ENCODE measurements at regions not wholly inside any gene's neighbourhood (a gene's known extent, or its start where the extent isn't known, plus 50 kb on each side); places are given as distances from the start of the nearest gene placed in this dataset.
"Not testable (repeated sequence)": the region's sequence is repeated elsewhere in the genome, so short reads cannot be mapped to it uniquely, and the experiment has no call there.

- DNase-seq (ENCODE audit: low spot score): no peak
Measured at GRCh38 chr6:78505178-78505577, 362.2 kb upstream of the IRAK1BP1 start.

GRCh38 chr6:78511009-78511408 lies 356.3 kb upstream of the IRAK1BP1 start:
- no peak for DNase-seq (ENCODE audit: low spot score)

- no peak for DNase-seq (ENCODE audit: low spot score)
Measured at GRCh38 chr6:78513856-78514255, 353.5 kb upstream of the IRAK1BP1 start.

GRCh38 chr6:78515271-78515670 lies 352.1 kb upstream of the IRAK1BP1 start:
- no peak for DNase-seq (ENCODE audit: low spot score)

GRCh38 chr6:78517399-78517798 lies 350.0 kb upstream of the IRAK1BP1 start:
- no peak for DNase-seq (ENCODE audit: low spot score)

GRCh38 chr6:78523622-78524021 lies 343.7 kb upstream of the IRAK1BP1 start:
- no peak for DNase-seq (ENCODE audit: low spot score)

GRCh38 chr6:78525976-78526375 lies 341.4 kb upstream of the IRAK1BP1 start:
- DNase-seq (ENCODE audit: low spot score): no peak

- no peak for DNase-seq (ENCODE audit: low spot score)
Measured at GRCh38 chr6:78526432-78526831, 340.9 kb upstream of the IRAK1BP1 start.

GRCh38 chr6:78528926-78529325 lies 338.4 kb upstream of the IRAK1BP1 start:
- DNase-seq (ENCODE audit: low spot score): no peak

GRCh38 chr6:78530208-78530607 lies 337.1 kb upstream of the IRAK1BP1 start:
- no peak for DNase-seq (ENCODE audit: low spot score)

- DNase-seq (ENCODE audit: low spot score): no peak
Measured at GRCh38 chr6:78533426-78533825, 333.9 kb upstream of the IRAK1BP1 start.

GRCh38 chr6:78533876-78534275 lies 333.5 kb upstream of the IRAK1BP1 start:
- no peak for DNase-seq (ENCODE audit: low spot score)

- no peak for DNase-seq (ENCODE audit: low spot score)
Measured at GRCh38 chr6:78538002-78538401, 329.3 kb upstream of the IRAK1BP1 start.

GRCh38 chr6:78547636-78548035 lies 319.7 kb upstream of the IRAK1BP1 start:
- DNase-seq (ENCODE audit: low spot score): not testable (repeated sequence)

GRCh38 chr6:78551361-78551760 lies 316.0 kb upstream of the IRAK1BP1 start:
- no peak for DNase-seq (ENCODE audit: low spot score)

GRCh38 chr6:78552435-78552834 lies 314.9 kb upstream of the IRAK1BP1 start:
- DNase-seq (ENCODE audit: low spot score): no peak

GRCh38 chr6:78554341-78554740 lies 313.0 kb upstream of the IRAK1BP1 start:
- DNase-seq (ENCODE audit: low spot score): no peak

GRCh38 chr6:78559056-78559455 lies 308.3 kb upstream of the IRAK1BP1 start:
- DNase-seq (ENCODE audit: low spot score): no peak

GRCh38 chr6:78561015-78561414 lies 306.3 kb upstream of the IRAK1BP1 start:
- no peak for DNase-seq (ENCODE audit: low spot score)

- DNase-seq (ENCODE audit: low spot score): no peak
Measured at GRCh38 chr6:78565997-78566396, 301.4 kb upstream of the IRAK1BP1 start.

- no peak for DNase-seq (ENCODE audit: low spot score)
Measured at GRCh38 chr6:78570044-78570443, 297.3 kb upstream of the IRAK1BP1 start.

GRCh38 chr6:78577585-78577984 lies 289.8 kb upstream of the IRAK1BP1 start:
- no peak for DNase-seq (ENCODE audit: low spot score)

- no peak for DNase-seq (ENCODE audit: low spot score)
Measured at GRCh38 chr6:78578430-78578829, 288.9 kb upstream of the IRAK1BP1 start.

GRCh38 chr6:78580923-78581322 lies 286.4 kb upstream of the IRAK1BP1 start:
- DNase-seq (ENCODE audit: low spot score): no peak

GRCh38 chr6:78583079-78583478 lies 284.3 kb upstream of the IRAK1BP1 start:
- no peak for DNase-seq (ENCODE audit: low spot score)

Data from GM03348 (cell line).